HG02885 (cell line): ENCODE measurements at regions not wholly inside any gene's neighbourhood (a gene's known extent, or its start where the extent isn't known, plus 50 kb on each side); places are given as distances from the start of the nearest gene placed in this dataset.
"Not testable (repeated sequence)": the region's sequence is repeated elsewhere in the genome, so short reads cannot be mapped to it uniquely, and the experiment has no call there.

Experiments
- ATAC-seq: cut with Tn5 transposase; IDR thresholded peaks from one replicate; pipeline ENCODE4 v1.9.1; 2021; ENCODE audit warnings: mild to moderate bottlenecking; ENCODE audit not compliant: unreplicated experiment, poor library complexity

- no peak for ATAC-seq
Observed at GRCh38 chr6:135699705-135700104, 151.8 kb upstream of the PDE7B start.

DNA sequence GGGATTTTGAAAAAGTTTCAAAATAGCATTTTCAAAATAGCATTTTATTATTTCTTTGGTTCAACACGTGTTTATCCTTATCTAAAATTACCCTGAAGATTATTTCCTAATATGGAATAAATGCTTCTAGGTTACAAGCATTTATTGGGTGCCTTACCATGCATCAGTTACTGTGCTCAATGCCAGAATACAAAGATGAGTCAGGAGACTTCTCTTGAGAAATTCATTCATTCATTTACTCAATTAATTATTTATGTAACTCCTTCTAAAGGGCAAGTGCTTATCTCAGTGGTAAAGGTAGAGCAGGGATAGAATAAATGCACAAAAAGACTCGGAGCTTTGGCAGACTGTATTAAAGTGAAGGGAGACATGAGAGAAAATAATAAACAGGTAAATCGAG, 150.1 kb upstream of the PDE7B start:
- no peak for ATAC-seq

- no peak for ATAC-seq
Observed at GRCh38 chr6:135703007-135703406, 148.5 kb upstream of the PDE7B start.

GRCh38 chr6:135703621-135704020, 147.9 kb upstream of the PDE7B start:
- peak; percentile 98 for ATAC-seq

DNA sequence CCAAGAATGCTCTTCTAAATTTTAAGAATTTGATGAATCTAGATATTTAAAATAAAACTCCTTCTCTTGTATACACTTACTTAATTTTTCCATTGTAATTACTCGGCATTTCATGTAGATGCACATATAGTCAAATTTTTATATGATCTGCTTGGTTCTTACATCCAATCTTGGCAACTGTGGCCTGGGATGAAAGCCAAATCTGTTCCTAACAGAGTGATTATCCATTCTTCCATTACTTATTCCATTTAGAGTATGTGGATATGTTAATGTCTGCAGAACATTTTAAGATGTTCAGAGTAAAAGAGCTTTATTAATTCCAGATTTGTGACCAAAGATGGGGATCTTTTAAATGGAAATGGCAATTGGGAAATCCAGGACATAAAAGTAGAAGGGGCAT, 144.1 kb upstream of the PDE7B start:
- ATAC-seq, result no peak

DNA sequence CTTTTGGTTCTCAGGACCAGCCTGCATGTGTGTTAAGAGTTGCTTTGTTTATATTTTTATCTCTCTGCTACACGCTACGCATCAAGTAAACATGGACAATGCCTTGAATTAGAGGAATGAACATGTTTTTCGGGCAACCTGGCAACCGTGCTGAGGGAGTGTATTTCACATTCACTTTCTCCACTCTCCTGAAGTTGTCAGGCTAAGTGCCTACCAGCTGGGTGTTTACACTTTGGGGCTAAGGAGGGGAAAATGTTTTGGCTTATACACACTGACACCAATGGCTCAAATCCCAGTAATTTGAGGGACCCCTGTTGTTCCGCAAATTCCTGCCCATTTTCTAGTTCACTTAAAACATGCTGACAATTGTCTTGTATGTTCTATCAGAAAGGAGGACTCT, 141.5 kb upstream of the PDE7B start:
- ATAC-seq, result no peak

DNA sequence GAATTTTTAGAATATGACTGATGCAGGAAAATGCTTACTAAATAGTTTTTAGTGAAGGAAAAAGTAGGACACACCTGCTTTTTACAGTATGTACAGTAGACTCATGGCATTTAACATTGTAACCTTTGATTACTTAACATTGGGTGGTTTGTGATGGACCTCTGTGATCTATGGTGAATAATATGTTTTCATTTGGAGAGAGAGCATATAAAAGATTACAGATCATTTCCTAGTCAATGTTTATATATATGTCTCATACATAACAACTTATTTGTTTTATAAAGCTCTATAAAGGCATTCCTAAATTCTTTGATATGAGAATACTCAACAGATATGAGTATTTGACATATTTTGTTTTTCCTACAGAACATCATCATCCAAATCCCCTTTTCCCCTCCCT, 129.3 kb upstream of the PDE7B start:
- ATAC-seq, result no peak

DNA sequence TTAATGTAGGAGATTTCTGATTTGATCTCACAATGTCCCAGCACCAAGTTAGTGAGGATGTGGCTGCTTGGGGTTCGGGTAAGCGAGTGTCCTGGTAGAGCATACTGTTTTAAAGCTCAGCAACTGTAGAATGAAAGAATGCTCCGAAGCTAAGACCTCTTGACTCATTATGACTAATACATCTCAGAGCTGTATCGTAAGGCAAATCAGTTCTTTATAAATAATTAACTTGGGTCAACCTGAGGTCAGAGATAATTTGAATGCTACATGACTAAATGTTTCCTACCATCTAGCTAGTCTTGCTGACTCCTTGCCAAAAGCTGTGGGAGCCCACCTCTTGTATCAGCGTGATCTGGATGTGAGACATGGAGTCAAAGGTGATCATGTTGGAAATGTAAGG, 128.8 kb upstream of the PDE7B start:
- ATAC-seq, result no peak

GRCh38 chr6:135728589-135728988, 122.9 kb upstream of the PDE7B start:
- no peak for ATAC-seq

GRCh38 chr6:135731116-135731515, 120.4 kb upstream of the PDE7B start:
- no peak for ATAC-seq

GRCh38 chr6:135736351-135736750, 115.2 kb upstream of the PDE7B start:
- not testable (repeated sequence) for ATAC-seq

DNA sequence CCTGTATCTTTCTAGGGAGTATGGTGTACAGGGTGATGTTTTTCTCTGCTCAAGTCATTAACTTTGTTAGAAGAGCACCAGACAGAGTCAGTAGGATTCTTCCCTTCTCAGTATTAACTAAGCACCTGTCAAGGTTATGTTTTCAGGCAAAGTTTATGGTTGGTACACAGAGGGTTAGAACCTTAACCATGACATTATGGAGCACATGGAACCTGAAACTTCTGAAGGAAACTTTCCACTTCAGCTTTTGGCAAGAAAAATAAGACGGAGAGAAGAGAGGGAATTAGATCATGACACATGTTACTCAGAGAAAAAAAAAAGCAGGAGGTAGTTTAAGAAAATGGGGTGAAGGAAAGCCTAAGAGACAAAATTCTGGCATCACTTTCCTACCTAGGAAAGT, 112.9 kb upstream of the PDE7B start:
- no peak for ATAC-seq

DNA sequence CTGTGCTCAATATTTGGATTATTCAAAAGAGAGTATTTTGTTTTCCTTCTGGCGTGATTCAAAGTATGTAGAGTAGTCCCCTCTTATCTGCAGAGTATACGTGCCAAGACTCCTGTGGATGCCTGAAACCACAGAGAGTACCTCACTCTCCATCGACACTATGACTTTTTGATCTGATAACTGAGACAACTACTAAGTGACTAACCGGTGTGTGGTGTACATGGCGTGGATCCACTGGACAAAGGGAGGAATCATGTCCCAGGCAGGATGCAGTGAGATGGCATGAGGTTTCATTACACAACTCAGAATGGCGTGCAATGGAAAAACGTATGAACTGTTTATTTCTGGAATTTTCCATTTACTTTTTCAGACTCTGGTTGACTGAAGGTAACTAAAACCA, 112.2 kb upstream of the PDE7B start:
- ATAC-seq, result no peak

DNA sequence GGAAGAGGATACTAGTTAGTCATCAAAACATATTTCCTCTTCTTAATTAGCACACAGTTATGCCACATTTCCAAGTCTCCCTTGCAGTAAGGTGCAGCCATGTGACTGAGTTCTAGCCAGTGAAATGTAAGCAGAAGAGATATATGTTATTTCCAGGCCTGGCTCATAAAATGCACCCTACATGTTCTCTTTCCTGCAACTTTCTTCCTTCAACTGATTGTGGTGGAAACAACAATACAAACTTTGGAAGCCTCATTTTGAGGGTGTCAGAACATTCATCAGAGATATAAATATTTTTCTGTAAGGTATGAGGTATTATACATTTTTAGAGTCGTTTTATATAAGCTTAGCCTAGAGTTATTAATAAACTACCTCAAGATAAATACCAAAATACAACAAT, 110.9 kb upstream of the PDE7B start:
- ATAC-seq, result no peak

GRCh38 chr6:135743476-135743875, 108.0 kb upstream of the PDE7B start:
- ATAC-seq, result no peak

- no peak for ATAC-seq
Observed at GRCh38 chr6:135748189-135748588, 103.3 kb upstream of the PDE7B start.

DNA sequence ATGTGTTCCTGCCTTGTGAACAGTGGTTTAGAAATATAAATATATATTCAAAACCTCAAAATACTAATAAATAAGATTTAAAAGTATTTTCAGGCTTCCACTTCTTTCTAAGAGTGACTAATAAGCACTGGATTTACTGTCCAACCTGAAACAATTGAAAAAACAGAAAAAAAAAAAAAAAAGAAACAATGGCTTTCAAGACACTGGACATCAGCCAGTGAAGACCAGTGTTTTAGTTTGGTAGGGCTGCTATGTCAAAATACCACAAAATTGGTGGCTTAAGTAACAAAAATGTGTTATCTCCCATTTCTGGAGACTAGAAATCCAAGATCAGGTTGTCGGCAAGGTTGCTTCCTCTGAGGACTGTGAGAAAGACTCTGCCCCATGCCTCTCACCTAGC, 101.4 kb upstream of the PDE7B start:
- no peak for ATAC-seq

DNA sequence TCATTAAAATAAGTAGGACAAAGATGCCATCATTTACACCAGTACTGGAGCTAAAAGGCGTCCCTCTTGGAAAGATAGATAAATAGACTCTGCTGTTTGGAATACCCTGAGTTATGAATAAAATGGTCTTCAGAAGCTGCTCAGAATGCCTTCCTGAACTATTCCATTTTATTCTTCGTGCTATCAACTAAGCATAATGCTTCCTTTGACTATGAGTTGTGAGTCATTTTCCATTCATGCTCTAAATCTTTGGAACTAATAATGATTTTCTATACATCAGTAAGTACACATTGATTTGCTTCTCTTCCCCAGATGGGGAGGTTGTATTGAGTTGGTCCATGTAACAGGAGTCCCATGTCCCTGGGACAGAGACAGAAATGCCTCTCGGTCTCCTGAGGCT, 98.3 kb upstream of the PDE7B start:
- no peak for ATAC-seq

GRCh38 chr6:135759831-135760230, 91.7 kb upstream of the PDE7B start:
- ATAC-seq, result no peak

GRCh38 chr6:135774006-135774405, 77.5 kb upstream of the PDE7B start:
- no peak for ATAC-seq

- ATAC-seq, result no peak
Observed at GRCh38 chr6:135779213-135779612, 72.3 kb upstream of the PDE7B start.

DNA sequence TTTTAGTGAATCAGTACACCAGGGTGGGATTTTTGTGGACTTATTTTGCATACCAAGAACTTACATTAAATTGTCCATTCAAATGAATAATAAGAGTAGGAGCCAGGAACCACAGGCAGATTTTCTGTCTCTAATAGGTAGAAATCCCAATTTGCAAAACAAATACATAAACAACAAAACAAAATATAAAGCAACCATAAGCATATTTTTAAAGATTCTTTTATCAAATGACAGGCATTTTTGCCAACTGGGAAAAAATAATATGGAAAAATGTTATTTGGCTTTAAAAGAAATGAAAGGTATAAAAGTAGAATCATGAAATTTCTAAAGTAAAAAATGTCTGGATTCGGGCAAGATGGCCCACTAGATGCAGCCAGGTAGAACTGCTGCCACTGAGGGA, 71.2 kb upstream of the PDE7B start:
- no peak for ATAC-seq

GRCh38 chr6:135782546-135782945, 69.0 kb upstream of the PDE7B start:
- ATAC-seq, result no peak
